ENCODE measurements at regions not wholly inside any gene's neighbourhood (a gene's known extent, or its start where the extent isn't known, plus 50 kb on each side); places are given as distances from the start of the nearest gene placed in this dataset.
"Not testable (repeated sequence)": the region's sequence is repeated elsewhere in the genome, so short reads cannot be mapped to it uniquely, and the experiment has no call there.

GRCh38 chr17:46424187-46424884 lies 62.8 kb upstream of the ARL17B start:
- TF ChIP-seq EZH2 (conservative IDR thresholded peaks at IDR 0.05; ENCODE audit: low read depth, low read length); BRCA1 (CRISPR knock-in tag; IDR thresholded peaks at IDR 0.05); CTCF (CRISPR knock-in tag; IDR thresholded peaks at IDR 0.05); ZNF3 (CRISPR knock-in tag; IDR thresholded peaks at IDR 0.05); MXI1 (IDR thresholded peaks at IDR 0.05; ENCODE audit: borderline replicate concordance, low read depth, low read length); PBX3 (CRISPR knock-in tag; IDR thresholded peaks at IDR 0.05; ENCODE audit: borderline replicate concordance); BCL3 (CRISPR knock-in tag; IDR thresholded peaks at IDR 0.05); XRCC5 (optimal IDR thresholded peaks at IDR 0.05; ENCODE audit: low read length); ARNTL (CRISPR knock-in tag; IDR thresholded peaks at IDR 0.05); FOXJ3 (CRISPR knock-in tag; IDR thresholded peaks at IDR 0.05; ENCODE audit: borderline replicate concordance); ZXDC (CRISPR knock-in tag; IDR thresholded peaks at IDR 0.05); CBX2 (IDR thresholded peaks at IDR 0.05; ENCODE audit: low read depth, low read length); CBX2 (CRISPR knock-in tag; IDR thresholded peaks at IDR 0.05; ENCODE audit: low read depth); GABPA (IDR thresholded peaks at IDR 0.05; ENCODE audit: low read depth, low read length); GABPA (CRISPR knock-in tag; IDR thresholded peaks at IDR 0.05; ENCODE audit: low read depth); POLR2A (IDR thresholded peaks at IDR 0.05; ENCODE audit: insufficient read depth in 1 of 2, low read depth in 2 of 2, low read length in 2 of 2): not testable (repeated sequence)

Measured in HepG2 (cell line).